GM12874 (cell line): ENCODE measurements at regions not wholly inside any gene's neighbourhood (a gene's known extent, or its start where the extent isn't known, plus 50 kb on each side); places are given as distances from the start of the nearest gene placed in this dataset.

Experiments used
- CTCF ChIP-seq: IDR thresholded peaks from 2 replicates; pipeline ENCODE4 v1.5.1; 2011; ENCODE audit warnings: low read depth, mild to moderate bottlenecking, control low read depth, low read length, moderate library complexity; ENCODE audit not compliant: insufficient read depth

DNA sequence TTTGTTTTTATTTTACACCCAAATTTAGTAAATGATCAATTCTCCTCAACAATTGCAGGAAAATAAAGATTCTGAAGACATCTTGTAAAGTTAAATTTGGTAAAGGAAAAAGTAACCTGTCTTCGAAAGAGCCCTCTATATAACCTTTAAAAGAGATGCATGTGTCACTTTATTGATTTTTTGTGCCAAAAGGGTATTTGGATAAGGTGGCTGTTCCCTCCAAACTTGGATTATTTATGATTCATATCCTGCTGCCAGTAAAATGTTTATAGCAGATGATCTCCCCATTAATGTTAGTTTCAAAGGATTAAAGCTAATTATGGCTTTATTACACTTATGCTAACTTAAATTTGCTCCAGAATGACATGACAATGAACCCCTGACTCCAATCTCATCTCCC is 98.8 kb downstream of the DUSP6 start:
- TF ChIP-seq CTCF: no peak

DNA sequence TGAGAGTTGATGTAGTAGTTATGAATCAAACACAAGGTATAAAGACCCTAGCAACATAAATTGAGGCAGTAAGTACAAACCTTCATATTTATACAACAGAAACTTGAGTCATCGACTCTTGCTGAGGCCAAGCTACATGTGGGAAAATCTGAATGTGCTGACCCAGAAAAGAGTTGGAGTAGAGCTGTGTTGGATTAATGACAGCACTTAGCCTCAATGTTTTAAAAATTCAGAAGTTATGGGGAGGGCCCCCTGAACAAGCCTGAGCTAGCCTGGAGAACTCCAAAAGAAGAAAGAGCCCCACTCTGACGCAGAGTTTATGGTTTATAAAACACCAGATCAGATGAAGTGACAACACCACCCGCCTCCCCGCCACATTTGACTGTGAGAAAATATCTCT is 100.0 kb downstream of the DUSP6 start:
- TF ChIP-seq CTCF: no peak

DNA sequence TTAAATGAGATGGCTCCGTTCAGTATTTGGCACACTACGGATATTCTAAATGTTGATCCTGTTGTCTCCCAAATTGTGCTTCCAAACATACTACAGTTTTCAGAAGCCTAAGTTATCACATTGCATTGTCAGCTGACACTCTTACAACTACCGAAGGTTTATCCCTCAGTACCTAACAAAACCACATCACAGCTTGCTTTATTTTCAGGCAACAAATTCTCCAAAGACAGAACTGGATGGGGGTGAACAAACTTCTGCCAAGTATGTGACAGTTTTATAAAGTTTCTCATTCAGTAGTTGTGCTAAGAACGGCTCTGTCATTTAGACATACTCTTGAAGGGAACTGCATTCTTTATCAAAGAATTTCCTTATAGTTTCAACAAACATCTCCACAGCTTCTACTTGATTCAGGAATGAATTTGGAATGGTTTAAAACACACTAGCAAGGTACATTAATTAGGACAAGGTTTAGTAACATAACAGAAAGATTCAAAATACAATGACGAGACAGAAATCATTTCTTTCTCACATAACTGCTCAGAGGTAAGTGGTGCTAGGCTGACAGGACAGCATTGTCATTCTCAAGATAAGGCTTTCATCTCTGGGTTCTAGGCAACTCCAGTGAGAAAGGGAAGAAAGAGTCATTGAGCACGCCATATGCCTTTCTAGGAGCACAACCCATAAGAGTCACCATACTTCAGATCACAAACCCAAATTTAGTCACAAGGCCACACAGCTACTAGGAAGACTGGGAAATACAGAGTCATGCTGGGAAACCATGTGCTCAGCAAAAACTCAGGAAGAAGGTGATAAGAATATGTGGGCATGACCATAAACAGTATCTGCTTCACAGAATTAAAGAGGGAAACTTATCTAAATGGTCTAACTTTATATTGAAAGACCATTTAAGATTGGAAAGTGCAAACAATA is 100.7 kb downstream of the DUSP6 start:
- no peak for TF ChIP-seq CTCF

- no peak for TF ChIP-seq CTCF
These were observed 101.7 kb downstream of the DUSP6 start for GRCh38 chr12:89250636-89251035.

GRCh38 chr12:89250213-89250612 is 102.1 kb downstream of the DUSP6 start:
- no peak for TF ChIP-seq CTCF

- no peak for TF ChIP-seq CTCF
These were observed 104.3 kb downstream of the DUSP6 start for GRCh38 chr12:89247967-89248366.

DNA sequence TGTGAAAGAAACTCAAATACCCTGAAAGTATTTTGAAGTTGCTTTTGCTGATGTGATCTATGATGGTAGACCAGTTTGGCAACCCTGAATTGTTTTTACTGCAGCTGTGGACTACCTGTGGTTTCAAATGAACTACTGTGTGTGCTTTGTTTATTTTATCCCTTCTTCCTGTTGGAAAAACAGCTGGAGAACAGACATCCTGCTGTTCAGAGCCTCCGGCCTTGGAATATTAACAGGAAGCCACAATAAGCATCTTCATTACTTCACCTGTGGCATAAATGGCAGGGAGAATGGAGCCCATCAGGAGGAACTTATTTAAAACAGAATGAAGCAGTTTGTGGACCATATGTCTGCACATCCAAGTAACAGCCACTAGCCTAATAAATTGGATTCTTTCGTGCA is 104.8 kb downstream of the DUSP6 start:
- TF ChIP-seq CTCF: no peak
